Ovary (tissue), 7 donors: ENCODE measurements at regions not wholly inside any gene's neighbourhood (a gene's known extent, or its start where the extent isn't known, plus 50 kb on each side); places are given as distances from the start of the nearest gene placed in this dataset.

Experiments used
- DNase-seq, 5 donors: peaks; one replicate each; pipeline ENCODE4 v3.0.0-alpha.2; 2019 to 2020
- H3K27ac ChIP-seq, 2 donors: fragments of 200-600 bp; one replicate each; pipeline versions ENCODE4 v1.5.1 to v1.8.0; 2019 to 2022
- H3K27me3 ChIP-seq: fragments of 200-600 bp; one replicate; pipeline ENCODE4 v1.8.0; 2022
- H3K36me3 ChIP-seq: fragments of 200-600 bp; sonication (generic); one replicate; pipeline ENCODE4 v1.5.1; 2019
- H3K4me1 ChIP-seq: one replicate; pipeline ENCODE4 v1.8.1; 2013; ENCODE audit warnings: mild to moderate bottlenecking, moderate library complexity; ENCODE audit not compliant: insufficient read depth
- H3K4me3 ChIP-seq: fragments of 200-600 bp; sonication (generic); one replicate; pipeline ENCODE4 v1.5.1; 2017
- H3K9me3 ChIP-seq, 2 donors: fragments of 200-600 bp in 1 of 2; sonication (generic) in 1 of 2; one replicate each; pipeline versions ENCODE4 v1.5.1 to v1.8.1; 2013 to 2019; ENCODE audit warnings: mild to moderate bottlenecking in 1 of 2, moderate library complexity in 1 of 2
- CTCF ChIP-seq, 3 donors: fragments of 450-650 bp in 2 of 3; fragments of 200-600 bp in 1 of 3; IDR thresholded peaks; one replicate each; pipeline versions ENCODE4 v1.5.1 to v1.8.0; 2016 to 2022; ENCODE audit warnings: antibody characterized with exemption in 3 of 3, mild to moderate bottlenecking in 1 of 3
- EP300 ChIP-seq: sonication (generic); formaldehyde crosslinking; IDR thresholded peaks from one replicate; pipeline ENCODE4 v1.6.1; 2017; ENCODE audit warnings: antibody characterized with exemption
- POLR2A ChIP-seq: fragments of 450-650 bp; IDR thresholded peaks from one replicate; pipeline ENCODE4 v1.6.1; 2017; ENCODE audit warnings: antibody characterized with exemption, mild to moderate bottlenecking, moderate library complexity
- WGBS, 3 donors: extraction: QIAGEN DNeasy Blood & Tissue Kit in 1 of 3; methylation state at CpG; one replicate each; pipeline versions ENCODE4 v1.1.5 to v1.1.7; 2013 to 2017; 5-methylcytosine and 5-hydroxymethylcytosine counted together
- intact Hi-C, 4 donors: fragments of 100-400 bp; cut with DNase I; formaldehyde crosslinking; loops; one replicate each; pipeline versions ENCODE4 v1.11.0 to v1.15.1; 2022 to 2023
- donor health status: DM: no; HTN: no; CAD: no; lungs with moderate emphysema.
- donor health status: DM: no; HTN: no; CAD: no.
- donor health status: Bipolar disorder and iron deficiency.
- donor health status: DM: no; HTN: no; CAD: no.
- donor health status: DM: yes; HTN: yes; CAD: no.

GRCh38 chr6:130749402-130749801 is 77.8 kb upstream of the SMLR1 start:
- Histone ChIP-seq H3K9me3 (peaks cover 0 to 8% of the 10 kb centered on the region in 2 donors), H3K36me3 (no peaks in the 10 kb centered on the region), H3K4me3 (no peak overlapping the region), H3K27ac (no peak overlapping the region), H3K27me3 (no peaks in the 10 kb centered on the region), H3K4me1 (no peaks in the 10 kb centered on the region)
- intact Hi-C loops = no loop called here
- WGBS, 3 donors = 90 to 98% (median 97%) methylated on average over 3 of the region's 3 CpGs
- TF ChIP-seq CTCF (IDR thresholded peaks at IDR 0.05) (no peak), POLR2A (no peak), EP300 (no peak)
- DNase-seq = no peak

GRCh38 chr6:130752267-130752666 is 74.9 kb upstream of the SMLR1 start:
- no peak for DNase-seq
- Histone ChIP-seq H3K36me3 (no peaks in the 10 kb centered on the region), H3K27ac (no peak overlapping the region), H3K4me3 (no peak overlapping the region), H3K4me1 (peaks cover 3% of the 10 kb centered on the region), H3K27me3 (no peaks in the 10 kb centered on the region), H3K9me3 (peaks cover 0 to 8% of the 10 kb centered on the region in 2 donors)
- 82 to 91% (median 91%) methylated on average over 3 of the region's 3 CpGs for WGBS, 3 donors
- intact Hi-C loops = no loop called here
- TF ChIP-seq CTCF (IDR thresholded peaks at IDR 0.05) = no peak
- TF ChIP-seq EP300 = no peak
- TF ChIP-seq POLR2A = no peak

GRCh38 chr6:130754786-130755367 is 72.3 kb upstream of the SMLR1 start:
- WGBS, 3 donors = 96 to 99% (median 97%) methylated on average over 3 of the region's 3 CpGs
- no peak for DNase-seq
- intact Hi-C loops = no loop called here
- peaks cover 3% of the 10 kb centered on the region for H3K4me1 ChIP-seq
- no peaks in the 10 kb centered on the region for H3K27me3 ChIP-seq
- H3K4me3 ChIP-seq = no peak overlapping the region
- H3K36me3 ChIP-seq = no peaks in the 10 kb centered on the region
- H3K9me3 ChIP-seq = no peaks in the 10 kb centered on the region
- no peak overlapping the region for H3K27ac ChIP-seq
- TF ChIP-seq EP300 = no peak
- no peak for TF ChIP-seq CTCF (IDR thresholded peaks at IDR 0.05)
- TF ChIP-seq POLR2A = no peak

GRCh38 chr6:130755368-130756034 is 71.7 kb upstream of the SMLR1 start:
- Histone ChIP-seq H3K9me3 (no peaks in the 10 kb centered on the region), H3K4me3 (no peak overlapping the region), H3K27me3 (no peaks in the 10 kb centered on the region), H3K36me3 (no peaks in the 10 kb centered on the region), H3K27ac (no peak overlapping the region), H3K4me1 (peaks cover 3% of the 10 kb centered on the region)
- WGBS, 3 donors = 43 to 50% (median 44%) methylated on average over 5 of the region's 5 CpGs
- DNase-seq = no peak
- no peak for TF ChIP-seq EP300
- TF ChIP-seq CTCF (IDR thresholded peaks at IDR 0.05) = no peak
- intact Hi-C loops = no loop called here
